Tibial nerve (tissue), 4 donors: ENCODE measurements at regions not wholly inside any gene's neighbourhood (a gene's known extent, or its start where the extent isn't known, plus 50 kb on each side); places are given as distances from the start of the nearest gene placed in this dataset.

Source experiments
- DNase-seq, 2 donors: peaks; one replicate each; pipeline ENCODE4 v3.0.0-alpha.2; 2019; ENCODE audit warnings: low spot score in 2 of 2
- H3K27ac ChIP-seq, 4 donors: fragments of 200-600 bp; sonication (generic) in 3 of 4; one replicate each; pipeline ENCODE4 v1.5.1; 2017 to 2019; ENCODE audit warnings: mild to moderate bottlenecking in 1 of 4
- H3K27me3 ChIP-seq, 2 donors: fragments of 200-600 bp; sonication (generic) in 1 of 2; one replicate each; pipeline versions ENCODE4 v1.5.1 to v1.6.0; 2017 to 2019
- H3K36me3 ChIP-seq, 3 donors: fragments of 200-600 bp; sonication (generic); one replicate each; pipeline ENCODE4 v1.5.1; 2018 to 2019
- H3K4me1 ChIP-seq, 4 donors: fragments of 200-600 bp; sonication (generic) in 3 of 4; one replicate each; pipeline ENCODE4 v1.5.1; 2017 to 2019
- H3K4me3 ChIP-seq, 4 donors: fragments of 200-600 bp; sonication (generic) in 3 of 4; one replicate each; pipeline ENCODE4 v1.5.1; 2017 to 2019; ENCODE audit warnings: mild to moderate bottlenecking in 1 of 4, moderate library complexity in 1 of 4
- H3K9me3 ChIP-seq, 4 donors: fragments of 200-600 bp; sonication (generic) in 3 of 4; one replicate each; pipeline ENCODE4 v1.5.1; 2017 to 2019
- CTCF ChIP-seq, 5 experiments: fragments of 200-600 bp in 3 of 5; fragments of 450-650 bp in 2 of 5; sonication (generic) in 3 of 5; IDR thresholded peaks; one replicate each; pipeline ENCODE4 v1.5.1; 2016 to 2019; ENCODE audit warnings: antibody characterized with exemption in 5 of 5, mild to moderate bottlenecking in 3 of 5, moderate library complexity in 2 of 5
- EP300 ChIP-seq, 2 donors: sonication (generic); formaldehyde crosslinking; IDR thresholded peaks; one replicate each; pipeline ENCODE4 v1.6.1; 2017; ENCODE audit warnings: antibody characterized with exemption in 2 of 2, mild to moderate bottlenecking in 1 of 2
- POLR2A ChIP-seq, 2 donors: fragments of 450-650 bp; IDR thresholded peaks; one replicate each; pipeline ENCODE4 v1.6.1; 2017; ENCODE audit warnings: antibody characterized with exemption in 2 of 2, mild to moderate bottlenecking in 2 of 2, moderate library complexity in 2 of 2
- WGBS, 2 donors: methylation state at CpG; one replicate each; pipeline ENCODE4 v1.1.5; 2018; 5-methylcytosine and 5-hydroxymethylcytosine counted together

GRCh38 chr1:226489718-226490425, 58.7 kb upstream of the STUM start:
- H3K27ac ChIP-seq = no peak overlapping the region
- peaks cover 0 to 3% (median 0%) of the 10 kb centered on the region in 4 donors for H3K9me3 ChIP-seq
- no peak for DNase-seq
- no peaks in the 10 kb centered on the region for H3K27me3 ChIP-seq
- WGBS, 2 donors = 84 to 88% methylated on average over 9 of the region's 9 CpGs
- H3K36me3 ChIP-seq = no peaks in the 10 kb centered on the region
- no peak for TF ChIP-seq POLR2A (IDR thresholded peaks at IDR 0.05)
- H3K4me1 ChIP-seq = no peaks in the 10 kb centered on the region
- no peak overlapping the region for H3K4me3 ChIP-seq

- DNase-seq = no peak
- TF ChIP-seq POLR2A (IDR thresholded peaks at IDR 0.05) = no peak
- TF ChIP-seq CTCF (IDR thresholded peaks at IDR 0.05) = no peak
- no peak for TF ChIP-seq EP300 (IDR thresholded peaks at IDR 0.05)
- 68% methylated on average over 2 of the region's 2 CpGs for WGBS, 2 donors
These were observed 58.1 kb upstream of the STUM start for GRCh38 chr1:226490426-226490809.

GRCh38 chr1:226491093-226491850, 57.3 kb upstream of the STUM start:
- no peak for DNase-seq
- Histone ChIP-seq H3K9me3 (no peaks in the 10 kb centered on the region), H3K4me3 (no peak overlapping the region), H3K27me3 (no peaks in the 10 kb centered on the region), H3K36me3 (no peaks in the 10 kb centered on the region), H3K4me1 (no peaks in the 10 kb centered on the region), H3K27ac (no peak overlapping the region)
- no peak for TF ChIP-seq POLR2A (IDR thresholded peaks at IDR 0.05)
- no peak for TF ChIP-seq CTCF (IDR thresholded peaks at IDR 0.05)
- no peak for TF ChIP-seq EP300 (IDR thresholded peaks at IDR 0.05)
- 68 to 76% methylated on average over 4 of the region's 4 CpGs for WGBS, 2 donors

More at GRCh38 chr1:226490426-226490809, 58.1 kb upstream of the STUM start:
- no peak overlapping the region for H3K27ac ChIP-seq
- no peak overlapping the region for H3K4me3 ChIP-seq
- H3K9me3 ChIP-seq = no peaks in the 10 kb centered on the region
- H3K36me3 ChIP-seq = no peaks in the 10 kb centered on the region
- H3K27me3 ChIP-seq = no peaks in the 10 kb centered on the region
- no peaks in the 10 kb centered on the region for H3K4me1 ChIP-seq

- WGBS, 2 donors = 79 to 91% methylated on average over 7 of the region's 7 CpGs
These were observed 56.0 kb upstream of the STUM start for GRCh38 chr1:226492426-226493137.

More at GRCh38 chr1:226492426-226493137, 56.0 kb upstream of the STUM start:
- TF ChIP-seq CTCF (IDR thresholded peaks at IDR 0.05) (no peak), EP300 (IDR thresholded peaks at IDR 0.05) (no peak), POLR2A (IDR thresholded peaks at IDR 0.05) (no peak)
- DNase-seq = no peak
- no peaks in the 10 kb centered on the region for H3K36me3 ChIP-seq
- no peak overlapping the region for H3K4me3 ChIP-seq
- no peaks in the 10 kb centered on the region for H3K27me3 ChIP-seq
- no peaks in the 10 kb centered on the region for H3K4me1 ChIP-seq
- H3K9me3 ChIP-seq = no peaks in the 10 kb centered on the region
- no peak overlapping the region for H3K27ac ChIP-seq
